ENCODE measurements at regions not wholly inside any gene's neighbourhood (a gene's known extent, or its start where the extent isn't known, plus 50 kb on each side); places are given as distances from the start of the nearest gene placed in this dataset.
"Not testable (repeated sequence)": the region's sequence is repeated elsewhere in the genome, so short reads cannot be mapped to it uniquely, and the experiment has no call there.

GRCh38 chr5:120181238-120181637 lies 282.9 kb upstream of the PRR16 start:
- not testable (repeated sequence) for TF ChIP-seq CTCF (tag by site-specific recombination; IDR thresholded peaks at IDR 0.05); ZFP69B (tag by site-specific recombination; IDR thresholded peaks at IDR 0.05); ZBTB21 (tag by site-specific recombination; IDR thresholded peaks at IDR 0.05); ZBTB48 (tag by site-specific recombination; IDR thresholded peaks at IDR 0.05); ZNF768 (tag by site-specific recombination; IDR thresholded peaks at IDR 0.05); GFI1B (tag by site-specific recombination; IDR thresholded peaks at IDR 0.05); ATF2 (tag by site-specific recombination; IDR thresholded peaks at IDR 0.05; ENCODE audit: low read depth); ZNF510 (tag by site-specific recombination; IDR thresholded peaks at IDR 0.05; ENCODE audit: insufficient replicate concordance); ZBTB44 (tag by site-specific recombination; IDR thresholded peaks at IDR 0.05); ZNF776 (tag by site-specific recombination; IDR thresholded peaks at IDR 0.05; ENCODE audit: borderline replicate concordance); ZNF174 (tag by site-specific recombination; IDR thresholded peaks at IDR 0.05); YY1 (tag by site-specific recombination; IDR thresholded peaks at IDR 0.05); ZNF664 (tag by site-specific recombination; IDR thresholded peaks at IDR 0.05); ZNF214 (tag by site-specific recombination; IDR thresholded peaks at IDR 0.05; ENCODE audit: borderline replicate concordance)

Data from HEK293 (cell line).